Activated CD8-positive, alpha-beta T cell treated with anti-CD3 and anti-CD28 coated beads for 36 hours (primary cell): ENCODE measurements at regions not wholly inside any gene's neighbourhood (a gene's known extent, or its start where the extent isn't known, plus 50 kb on each side); places are given as distances from the start of the nearest gene placed in this dataset.

Experiments
- ATAC-seq: fragments of 200-7000 bp; cut with Tn5 transposase; one replicate; pipeline ENCODE4 v1.10.0; 2021; ENCODE audit warnings: mild to moderate bottlenecking, moderate library complexity
- CTCF ChIA-PET: fragments of 350-600 bp; sonication (Branson Sonifier 250); formaldehyde crosslinking; loops from one replicate; lab custom pipeline; 2021; ENCODE audit warnings: antibody characterized with exemption; lab: Charles Lee
- POLR2A ChIA-PET: fragments of 350-600 bp; sonication (Branson Sonifier 250); formaldehyde crosslinking; loops from one replicate; lab custom pipeline; 2021; ENCODE audit warnings: antibody characterized with exemption; lab: Charles Lee
- DNase-seq: peaks from one replicate; pipeline ENCODE4 v3.0.0-alpha.2; 2020
- H3K27ac Mint-ChIP-seq: one replicate; pipeline ENCODE4 v1.8.0; 2021; ENCODE audit warnings: mild to moderate bottlenecking, mixed read lengths
- H3K27me3 Mint-ChIP-seq: one replicate; pipeline ENCODE4 v1.8.0; 2021; ENCODE audit warnings: mixed read lengths
- H3K36me3 Mint-ChIP-seq: one replicate; pipeline ENCODE4 v1.8.0; 2021; ENCODE audit warnings: low read depth, mixed read lengths
- H3K4me1 Mint-ChIP-seq: one replicate; pipeline ENCODE4 v1.8.0; 2021; ENCODE audit warnings: low read depth, mixed read lengths
- H3K4me3 Mint-ChIP-seq: one replicate; pipeline ENCODE4 v1.8.0; 2021; ENCODE audit warnings: mild to moderate bottlenecking, moderate library complexity, mixed read lengths
- H3K9me3 Mint-ChIP-seq: one replicate; pipeline ENCODE4 v1.8.0; 2021; ENCODE audit warnings: mixed read lengths
- intact Hi-C: fragments of 100-400 bp; cut with micrococcal nuclease; formaldehyde crosslinking; loops from one replicate; pipeline ENCODE4 v1.10.0; 2022
- TF ChIP-seq, protein P1 (sequence below): fragments of 200-600 bp; IDR thresholded peaks from one replicate; pipeline ENCODE4 v1.8.0; 2022; ENCODE audit warnings: antibody characterized with exemption, mild to moderate bottlenecking

DNA sequence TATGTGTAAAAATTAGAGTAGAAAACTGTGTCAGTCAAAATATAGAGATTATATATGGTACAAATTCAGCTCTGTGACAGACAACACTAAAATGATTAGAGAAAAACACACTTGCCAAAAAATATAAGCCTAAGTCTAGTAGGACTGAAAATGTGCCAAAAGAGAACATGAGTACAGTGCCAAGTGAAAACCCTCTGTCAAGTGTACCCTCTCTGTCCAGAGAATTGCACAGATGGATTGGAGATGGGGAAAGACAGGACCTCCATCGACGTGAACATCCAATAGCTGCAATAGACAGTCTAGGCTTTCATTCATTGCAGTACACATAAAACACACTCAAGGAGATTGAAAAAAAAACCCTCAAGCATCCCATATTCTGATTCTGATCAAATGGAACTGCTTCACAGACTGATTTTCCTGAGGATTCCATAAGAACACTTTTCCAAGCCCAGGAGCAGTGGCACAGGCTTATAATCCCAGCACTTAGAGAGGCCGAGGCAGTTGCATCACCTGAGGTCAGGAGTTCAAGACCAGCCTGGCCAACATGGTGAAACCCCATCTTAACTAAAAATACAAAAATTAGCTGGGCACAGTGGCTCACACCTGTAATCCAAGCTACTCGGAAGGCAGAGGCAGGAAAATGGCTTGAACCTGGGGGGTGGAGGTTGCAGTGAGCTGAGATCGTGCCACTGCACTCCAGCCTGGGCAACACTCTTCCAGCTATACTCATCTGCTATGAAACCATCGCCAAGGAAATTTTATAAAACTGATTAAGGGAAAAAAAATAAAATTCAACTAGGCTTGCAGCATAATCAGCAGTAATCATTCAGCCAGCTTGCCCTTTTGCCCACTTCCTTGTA is 110.0 kb upstream of the TRIM24 start:
- Mint-ChIP-seq H3K27me3 (no peaks in the 10 kb centered on the region), H3K27ac (no peak overlapping the region), H3K9me3 (peaks cover 15% of the 10 kb centered on the region), H3K4me3 (no peak overlapping the region), H3K4me1 (no peaks in the 10 kb centered on the region), H3K36me3 (no peaks in the 10 kb centered on the region)
- TF ChIP-seq, protein P1, sequence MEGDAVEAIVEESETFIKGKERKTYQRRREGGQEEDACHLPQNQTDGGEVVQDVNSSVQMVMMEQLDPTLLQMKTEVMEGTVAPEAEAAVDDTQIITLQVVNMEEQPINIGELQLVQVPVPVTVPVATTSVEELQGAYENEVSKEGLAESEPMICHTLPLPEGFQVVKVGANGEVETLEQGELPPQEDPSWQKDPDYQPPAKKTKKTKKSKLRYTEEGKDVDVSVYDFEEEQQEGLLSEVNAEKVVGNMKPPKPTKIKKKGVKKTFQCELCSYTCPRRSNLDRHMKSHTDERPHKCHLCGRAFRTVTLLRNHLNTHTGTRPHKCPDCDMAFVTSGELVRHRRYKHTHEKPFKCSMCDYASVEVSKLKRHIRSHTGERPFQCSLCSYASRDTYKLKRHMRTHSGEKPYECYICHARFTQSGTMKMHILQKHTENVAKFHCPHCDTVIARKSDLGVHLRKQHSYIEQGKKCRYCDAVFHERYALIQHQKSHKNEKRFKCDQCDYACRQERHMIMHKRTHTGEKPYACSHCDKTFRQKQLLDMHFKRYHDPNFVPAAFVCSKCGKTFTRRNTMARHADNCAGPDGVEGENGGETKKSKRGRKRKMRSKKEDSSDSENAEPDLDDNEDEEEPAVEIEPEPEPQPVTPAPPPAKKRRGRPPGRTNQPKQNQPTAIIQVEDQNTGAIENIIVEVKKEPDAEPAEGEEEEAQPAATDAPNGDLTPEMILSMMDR: no peak
- ATAC-seq: no peak
- intact Hi-C loops: no loop called here
- ChIA-PET CTCF (no interaction called here), POLR2A (no interaction called here)
- no peak for DNase-seq

DNA sequence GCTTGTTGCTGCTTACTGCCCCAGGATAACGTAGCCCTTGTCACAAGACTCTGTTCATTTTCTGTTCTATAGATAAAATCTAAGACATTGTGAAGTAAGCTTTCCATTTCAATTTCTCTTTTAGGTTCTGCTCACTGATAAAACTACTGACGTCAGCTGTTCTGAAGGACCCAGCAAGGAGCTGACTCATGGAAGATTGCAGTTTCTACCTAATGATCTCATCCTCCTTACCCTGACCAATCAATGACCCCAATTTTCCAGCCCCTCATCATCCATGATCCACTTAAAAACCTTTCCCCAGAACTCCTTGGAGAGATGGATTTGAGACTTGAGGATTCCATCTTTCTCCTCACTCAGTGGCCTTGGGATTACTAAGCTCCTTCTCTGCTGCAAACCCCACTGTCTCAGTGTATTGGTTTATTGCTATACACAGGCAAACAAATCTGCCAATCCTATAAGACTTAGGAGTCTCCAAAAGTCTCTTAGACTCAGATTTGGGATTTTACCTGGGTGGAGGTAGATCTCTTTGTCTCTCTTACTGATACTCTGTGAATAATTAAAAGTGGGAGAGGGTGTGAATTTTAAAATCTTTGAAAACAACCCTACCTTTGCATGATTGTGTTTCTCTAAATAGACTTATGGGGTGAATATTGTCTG is 109.2 kb upstream of the TRIM24 start:
- peaks cover 11% of the 10 kb centered on the region for H3K9me3 Mint-ChIP-seq
- H3K27ac Mint-ChIP-seq: no peak overlapping the region
- no peak overlapping the region for H3K4me3 Mint-ChIP-seq
- TF ChIP-seq, protein P1: no peak
- ATAC-seq (no peak), DNase-seq (no peak)
- ChIA-PET CTCF (no interaction called here), POLR2A (no interaction called here)
- H3K36me3 Mint-ChIP-seq: no peaks in the 10 kb centered on the region
- H3K27me3 Mint-ChIP-seq: no peaks in the 10 kb centered on the region
- intact Hi-C loops: no loop called here
- H3K4me1 Mint-ChIP-seq: no peaks in the 10 kb centered on the region

DNA sequence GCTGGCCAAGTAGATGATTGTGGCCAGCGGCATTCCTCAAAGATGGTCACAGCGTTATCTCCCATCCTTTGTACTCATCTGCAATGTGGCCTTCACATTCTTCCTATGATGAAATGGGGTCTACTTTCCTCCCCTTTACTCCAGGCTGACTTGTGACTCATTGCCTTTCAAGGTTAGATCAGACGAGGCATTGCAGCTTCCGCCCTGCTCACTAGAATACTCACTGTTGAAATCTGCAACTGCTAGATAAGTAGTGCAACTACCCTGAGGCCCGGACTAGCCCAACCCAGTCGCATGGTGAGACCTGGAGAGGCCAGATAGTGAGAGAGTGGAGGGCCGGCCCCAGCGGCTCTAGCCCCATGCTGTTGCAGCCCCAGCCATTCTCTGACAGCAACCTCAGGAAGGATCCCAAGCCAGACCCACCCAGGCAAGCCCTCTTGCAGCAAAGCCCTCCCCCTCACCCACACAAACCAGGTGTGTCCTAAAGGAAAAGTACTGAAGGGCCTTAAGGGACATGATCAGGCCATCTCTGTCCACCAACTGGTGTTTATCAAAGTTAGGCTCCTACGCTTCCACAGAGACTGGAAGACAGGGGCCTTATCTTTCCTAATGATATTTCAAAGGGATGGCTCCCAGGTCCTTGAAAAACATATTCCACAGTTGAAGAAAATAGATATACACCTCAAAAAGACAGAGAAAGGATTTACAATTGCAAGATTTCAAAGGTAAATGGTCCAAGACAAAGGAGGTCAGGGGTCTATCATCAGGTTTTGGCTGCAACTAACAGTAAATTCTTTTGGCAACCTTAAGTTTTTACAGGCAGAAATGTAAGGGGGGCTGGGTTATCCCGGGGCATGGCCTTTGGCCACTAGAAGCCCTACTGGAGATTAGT is 107.2 kb upstream of the TRIM24 start:
- Mint-ChIP-seq H3K4me3 (no peak overlapping the region), H3K9me3 (peaks cover 6% of the 10 kb centered on the region), H3K36me3 (no peaks in the 10 kb centered on the region), H3K27ac (no peak overlapping the region), H3K4me1 (no peaks in the 10 kb centered on the region), H3K27me3 (no peaks in the 10 kb centered on the region)
- TF ChIP-seq, protein P1: no peak
- ChIA-PET POLR2A (no interaction called here), CTCF (no interaction called here)
- no peak for DNase-seq
- intact Hi-C loops: no loop called here
- no peak for ATAC-seq

DNA sequence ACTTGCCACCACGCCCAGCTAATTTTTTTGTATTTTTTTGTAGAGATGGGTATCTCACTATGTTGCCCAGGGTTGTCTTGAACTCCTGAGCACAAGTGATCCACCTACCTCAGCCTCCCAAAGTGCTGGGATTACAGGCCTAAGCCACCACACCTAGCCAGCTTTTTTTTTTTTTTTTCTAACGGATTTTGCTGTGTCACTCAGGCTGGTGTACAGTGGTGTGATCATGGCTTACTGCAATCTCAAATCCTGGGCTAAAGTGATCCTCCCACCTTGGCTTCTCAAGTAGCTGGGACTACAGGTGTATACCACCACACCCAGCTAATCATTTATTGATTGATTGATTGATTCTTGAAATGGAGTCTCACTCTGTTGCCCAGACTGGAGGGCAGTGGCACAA is 106.0 kb upstream of the TRIM24 start:
- no peak overlapping the region for H3K27ac Mint-ChIP-seq
- H3K36me3 Mint-ChIP-seq: no peaks in the 10 kb centered on the region
- TF ChIP-seq, protein P1: no peak
- ChIA-PET CTCF (no interaction called here), POLR2A (interaction anchor here (0.7 kb wide), 1 partner anchor 203 kb away, joined by 3 read pairs; no protein-coding TSS in a partner anchor)
- no peak for ATAC-seq
- intact Hi-C loops: no loop called here
- no peaks in the 10 kb centered on the region for H3K27me3 Mint-ChIP-seq
- H3K4me1 Mint-ChIP-seq: no peaks in the 10 kb centered on the region
- peaks cover 6% of the 10 kb centered on the region for H3K9me3 Mint-ChIP-seq
- DNase-seq: no peak
- H3K4me3 Mint-ChIP-seq: no peak overlapping the region
